ENCODE measurements at regions not wholly inside any gene's neighbourhood (a gene's known extent, or its start where the extent isn't known, plus 50 kb on each side); places are given as distances from the start of the nearest gene placed in this dataset.

DNA sequence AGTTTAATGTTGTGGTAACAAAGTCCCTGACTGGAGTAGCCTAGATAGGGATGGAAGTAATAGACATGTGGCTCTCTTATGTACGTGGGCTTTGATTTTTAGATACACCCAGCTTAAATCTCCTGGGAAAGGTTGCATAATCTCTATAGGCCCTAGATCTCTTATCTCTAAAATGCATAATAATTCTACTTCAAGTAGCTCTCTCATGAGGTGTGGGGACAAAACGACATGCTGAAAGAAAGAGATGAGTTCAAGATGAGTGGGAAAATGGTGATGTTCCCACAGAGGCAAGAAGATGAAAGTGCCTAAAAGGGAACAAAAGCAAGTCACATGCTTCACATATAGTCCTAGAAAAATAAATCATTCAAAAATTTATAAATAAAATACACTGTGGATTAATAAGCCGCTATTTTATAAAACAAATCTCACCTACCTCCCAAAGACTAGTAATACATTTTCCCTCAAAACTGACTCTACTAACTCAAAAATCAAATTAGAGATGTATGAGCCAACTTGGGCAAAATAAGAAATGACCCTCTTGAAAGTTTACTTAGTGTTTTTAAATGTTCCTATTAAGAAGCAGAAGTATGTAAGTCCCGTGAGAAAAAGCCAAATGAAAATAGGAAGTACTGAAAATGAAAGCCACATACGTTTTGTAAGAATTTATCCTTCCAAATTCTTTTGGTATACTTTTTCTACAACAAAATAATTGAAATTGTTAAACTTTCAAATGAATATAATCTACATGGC, 148.2 kb upstream of the ITGA4 start:
- DNase-seq: no peak

- DNase-seq: no peak
Measured at GRCh38 chr2:181309586-181309985, 147.6 kb upstream of the ITGA4 start.

- DNase-seq: no peak
Measured at GRCh38 chr2:181310967-181311366, 146.2 kb upstream of the ITGA4 start.

DNA sequence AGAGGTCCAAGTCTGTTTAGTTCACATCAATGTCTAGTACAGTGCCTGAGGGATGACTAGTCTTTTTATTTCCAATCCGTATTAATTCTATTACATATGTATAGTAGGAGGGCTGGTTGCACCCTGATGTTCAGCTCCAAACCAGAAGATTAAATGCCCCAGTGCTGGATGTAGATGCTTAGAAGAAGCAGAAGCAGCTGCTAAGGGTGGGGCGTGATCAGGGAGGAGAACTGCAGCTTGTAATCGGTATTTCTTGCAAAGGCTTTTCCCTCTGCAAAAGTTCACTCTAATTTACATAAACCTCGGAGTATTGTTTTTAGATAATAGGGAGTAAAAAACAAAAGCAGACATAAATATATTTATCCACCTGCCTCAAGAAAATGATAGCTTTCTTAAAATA, 145.3 kb upstream of the ITGA4 start:
- no peak for DNase-seq

GRCh38 chr2:181312515-181312927, 144.7 kb upstream of the ITGA4 start:
- no peak for DNase-seq

- DNase-seq: no peak
Measured at GRCh38 chr2:181313845-181314244, 143.3 kb upstream of the ITGA4 start.

GRCh38 chr2:181314551-181314950, 142.6 kb upstream of the ITGA4 start:
- DNase-seq: no peak

DNA sequence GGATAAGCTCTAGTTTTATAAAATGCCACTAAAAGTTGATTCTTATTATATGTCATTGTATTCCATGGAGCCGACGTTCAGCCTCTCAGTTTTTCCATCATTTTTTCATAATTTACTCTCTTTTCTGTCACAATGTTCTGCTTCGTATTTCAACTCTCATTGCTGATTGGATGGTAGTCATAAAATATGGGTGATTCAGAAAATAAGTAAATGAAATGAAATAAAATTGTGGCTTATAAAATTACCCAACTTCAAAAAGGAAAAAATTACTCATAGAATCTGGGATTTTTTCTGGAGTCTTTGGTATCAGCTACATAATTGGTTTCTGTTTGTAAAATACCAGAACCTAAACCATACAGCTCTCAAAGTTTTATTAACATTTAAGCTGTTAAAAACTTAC, 139.7 kb upstream of the ITGA4 start:
- no peak for DNase-seq

DNA sequence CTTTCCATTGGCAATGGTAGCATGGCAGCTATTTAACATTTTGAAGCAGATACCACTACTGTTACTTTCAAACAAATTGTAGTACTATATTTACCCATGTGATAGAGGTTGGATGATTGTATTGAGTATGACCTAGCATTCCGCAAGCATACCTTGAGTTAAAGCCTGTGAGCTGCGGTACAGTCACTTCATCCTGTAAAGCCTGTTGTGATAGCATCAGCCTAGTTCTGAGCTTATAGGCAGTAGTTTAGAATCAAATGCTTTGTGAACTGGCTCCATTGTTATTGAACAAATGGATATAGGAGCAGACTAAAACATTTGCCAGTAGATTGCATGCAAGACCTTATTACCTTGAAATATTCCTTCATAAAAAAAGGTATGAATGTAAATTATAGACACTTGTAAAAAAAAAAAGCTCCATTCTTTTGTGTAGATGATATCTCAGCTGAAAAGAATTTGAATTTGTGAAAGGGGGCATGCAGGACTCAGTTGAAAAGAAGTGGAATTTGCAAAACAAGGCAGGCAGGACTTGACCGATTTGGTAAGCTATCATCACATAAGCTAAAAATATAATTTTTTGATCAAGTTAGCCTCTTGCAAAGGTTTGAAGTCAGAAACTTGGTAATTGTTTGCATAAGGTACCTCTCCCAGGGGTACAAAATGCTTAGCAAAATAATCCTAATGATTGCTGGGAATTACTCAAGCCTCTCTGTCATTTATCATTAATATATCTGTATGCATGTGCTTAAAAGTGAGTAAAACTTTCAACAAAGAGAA, 138.5 kb upstream of the ITGA4 start:
- DNase-seq: no peak

GRCh38 chr2:181319286-181319685, 137.9 kb upstream of the ITGA4 start:
- no peak for DNase-seq

DNA sequence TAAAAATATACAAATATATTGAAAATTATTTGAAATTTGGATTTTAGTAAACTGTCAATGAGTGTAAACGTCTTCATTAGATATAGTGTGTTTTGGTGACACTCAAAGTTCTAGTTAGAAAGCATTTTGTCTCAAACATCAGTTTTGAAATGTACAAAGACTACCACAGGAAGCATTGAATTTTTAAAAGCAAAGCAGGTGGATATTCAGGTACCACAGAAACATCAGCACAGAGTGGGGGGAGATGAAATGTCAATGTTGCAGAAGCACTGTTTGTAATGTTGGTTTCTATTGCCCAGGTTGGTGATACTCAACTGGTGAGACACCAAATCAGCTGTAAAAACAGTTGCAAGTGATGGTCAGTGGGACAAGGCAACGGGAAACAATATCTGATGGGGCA, 136.5 kb upstream of the ITGA4 start:
- DNase-seq: no peak

- DNase-seq: no peak
Measured at GRCh38 chr2:181324912-181325311, 132.3 kb upstream of the ITGA4 start.

GRCh38 chr2:181326661-181327060, 130.5 kb upstream of the ITGA4 start:
- DNase-seq: no peak

GRCh38 chr2:181330286-181330685, 126.9 kb upstream of the ITGA4 start:
- no peak for DNase-seq

- DNase-seq: no peak
Measured at GRCh38 chr2:181332044-181332605, 125.1 kb upstream of the ITGA4 start.

DNA sequence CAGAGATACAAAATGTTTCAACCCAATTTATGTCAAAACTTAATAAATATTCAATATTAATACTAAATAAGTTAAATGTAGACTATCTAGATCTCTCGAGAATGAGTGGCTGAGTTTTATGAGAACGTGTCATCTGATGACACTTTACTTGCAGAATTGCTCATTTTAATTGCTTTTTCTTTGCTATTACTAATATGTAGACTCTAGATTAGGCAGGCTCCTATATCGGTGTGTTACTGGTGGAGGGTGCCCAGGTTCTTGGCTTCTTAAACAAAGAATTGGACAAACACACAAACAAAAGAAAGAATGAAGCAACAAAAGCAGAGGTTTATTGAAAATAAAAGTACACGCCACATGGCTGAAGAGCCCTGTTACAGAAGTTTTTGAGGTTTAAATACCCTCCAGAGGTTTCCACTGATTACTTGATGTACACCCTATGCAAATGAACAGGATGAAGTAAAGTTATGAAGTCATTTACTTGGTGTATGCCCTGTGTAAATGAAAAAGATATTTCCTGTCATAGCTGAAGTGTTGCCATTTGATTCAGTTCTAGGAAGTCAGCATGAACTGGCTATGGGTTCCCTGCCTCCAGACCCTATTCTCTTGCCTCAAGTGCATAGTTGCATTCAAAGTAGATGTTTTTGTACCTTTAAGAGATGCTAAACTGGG, 122.9 kb upstream of the ITGA4 start:
- DNase-seq: no peak

- no peak for DNase-seq
Measured at GRCh38 chr2:181340891-181341290, 116.3 kb upstream of the ITGA4 start.

GRCh38 chr2:181341855-181342600, 115.2 kb upstream of the ITGA4 start:
- no peak for DNase-seq

- DNase-seq: no peak
Measured at GRCh38 chr2:181348107-181348837, 108.9 kb upstream of the ITGA4 start.

- no peak for DNase-seq
Measured at GRCh38 chr2:181352158-181352557, 105.0 kb upstream of the ITGA4 start.

- no peak for DNase-seq
Measured at GRCh38 chr2:181354626-181355025, 102.6 kb upstream of the ITGA4 start.

DNA sequence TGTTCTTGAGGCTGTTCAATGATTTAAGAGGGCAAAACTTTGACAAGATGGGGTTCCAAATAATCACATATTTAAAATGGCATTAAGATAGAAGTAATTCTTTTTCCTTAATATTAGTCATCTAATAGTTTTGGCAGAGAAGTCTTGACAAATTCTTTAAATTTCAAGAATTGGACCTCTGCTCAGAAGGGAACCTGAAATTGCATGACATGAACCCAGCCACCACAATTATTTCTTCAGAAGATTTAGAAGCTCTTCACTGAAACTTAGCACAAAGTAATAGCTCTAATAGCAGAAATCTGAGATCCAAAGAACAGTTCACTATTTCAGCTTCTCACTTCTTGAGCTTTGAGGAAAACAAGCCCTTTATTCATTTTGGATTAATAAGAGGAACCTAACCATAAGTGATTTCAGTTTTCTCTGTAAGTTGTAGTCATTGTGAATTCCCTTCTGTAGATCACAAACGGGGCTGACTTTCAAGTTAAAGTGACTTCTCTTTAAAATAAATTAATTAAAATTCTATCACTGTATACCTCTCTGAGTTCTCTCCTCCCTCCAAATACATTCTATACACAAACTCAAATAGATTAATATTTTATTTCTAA, 100.6 kb upstream of the ITGA4 start:
- no peak for DNase-seq
